ENCODE measurements at regions not wholly inside any gene's neighbourhood (a gene's known extent, or its start where the extent isn't known, plus 50 kb on each side); places are given as distances from the start of the nearest gene placed in this dataset.

GRCh38 chr2:13681936-13682335 is 950.6 kb upstream of the LRATD1 start:
- DNase-seq: no peak
- peaks cover 55% of the 10 kb centered on the region for H3K9me3 Mint-ChIP-seq
- no peaks in the 10 kb centered on the region for H3K36me3 Mint-ChIP-seq (ENCODE audit: low read depth)
- no peaks in the 10 kb centered on the region for H3K27me3 Mint-ChIP-seq (ENCODE audit: insufficient read depth)
- no peak overlapping the region for H3K4me3 Mint-ChIP-seq
- no peak for TF ChIP-seq CTCF (IDR thresholded peaks at IDR 0.05)
- no peaks in the 10 kb centered on the region for H3K4me1 Mint-ChIP-seq (ENCODE audit: low read depth)
- H3K27ac Mint-ChIP-seq: no peak overlapping the region

- H3K27ac Mint-ChIP-seq: no peak overlapping the region
- H3K27me3 Mint-ChIP-seq (ENCODE audit: insufficient read depth): no peaks in the 10 kb centered on the region
- H3K4me3 Mint-ChIP-seq: no peak overlapping the region
- DNase-seq: no peak
- no peaks in the 10 kb centered on the region for H3K36me3 Mint-ChIP-seq (ENCODE audit: low read depth)
- no peaks in the 10 kb centered on the region for H3K4me1 Mint-ChIP-seq (ENCODE audit: low read depth)
- peaks cover 49% of the 10 kb centered on the region for H3K9me3 Mint-ChIP-seq
- TF ChIP-seq CTCF (IDR thresholded peaks at IDR 0.05): no peak
These were observed 949.8 kb upstream of the LRATD1 start for GRCh38 chr2:13682540-13683272.

GRCh38 chr2:13686262-13686661 is 946.3 kb upstream of the LRATD1 start:
- TF ChIP-seq CTCF (IDR thresholded peaks at IDR 0.05): no peak
- no peaks in the 10 kb centered on the region for H3K4me1 Mint-ChIP-seq (ENCODE audit: low read depth)
- DNase-seq: no peak
- no peak overlapping the region for H3K27ac Mint-ChIP-seq
- H3K27me3 Mint-ChIP-seq (ENCODE audit: insufficient read depth): no peaks in the 10 kb centered on the region
- no peak overlapping the region for H3K4me3 Mint-ChIP-seq
- no peaks in the 10 kb centered on the region for H3K36me3 Mint-ChIP-seq (ENCODE audit: low read depth)
- peaks cover 53% of the 10 kb centered on the region for H3K9me3 Mint-ChIP-seq

GRCh38 chr2:13694673-13695072 is 937.8 kb upstream of the LRATD1 start:
- Mint-ChIP-seq H3K4me1 (ENCODE audit: low read depth) (no peaks in the 10 kb centered on the region), H3K9me3 (peaks cover 31% of the 10 kb centered on the region), H3K36me3 (ENCODE audit: low read depth) (no peaks in the 10 kb centered on the region), H3K27ac (no peak overlapping the region), H3K27me3 (ENCODE audit: insufficient read depth) (no peaks in the 10 kb centered on the region), H3K4me3 (no peak overlapping the region)
- no peak for TF ChIP-seq CTCF (IDR thresholded peaks at IDR 0.05)
- DNase-seq: no peak

GRCh38 chr2:13696601-13697000 is 935.9 kb upstream of the LRATD1 start:
- Mint-ChIP-seq H3K36me3 (ENCODE audit: low read depth) (no peaks in the 10 kb centered on the region), H3K27ac (no peak overlapping the region), H3K27me3 (ENCODE audit: insufficient read depth) (no peaks in the 10 kb centered on the region), H3K4me3 (no peak overlapping the region), H3K9me3 (peaks cover 32% of the 10 kb centered on the region), H3K4me1 (ENCODE audit: low read depth) (no peaks in the 10 kb centered on the region)
- DNase-seq: no peak
- no peak for TF ChIP-seq CTCF (IDR thresholded peaks at IDR 0.05)
